ENCODE measurements at regions not wholly inside any gene's neighbourhood (a gene's known extent, or its start where the extent isn't known, plus 50 kb on each side); places are given as distances from the start of the nearest gene placed in this dataset.

DNA sequence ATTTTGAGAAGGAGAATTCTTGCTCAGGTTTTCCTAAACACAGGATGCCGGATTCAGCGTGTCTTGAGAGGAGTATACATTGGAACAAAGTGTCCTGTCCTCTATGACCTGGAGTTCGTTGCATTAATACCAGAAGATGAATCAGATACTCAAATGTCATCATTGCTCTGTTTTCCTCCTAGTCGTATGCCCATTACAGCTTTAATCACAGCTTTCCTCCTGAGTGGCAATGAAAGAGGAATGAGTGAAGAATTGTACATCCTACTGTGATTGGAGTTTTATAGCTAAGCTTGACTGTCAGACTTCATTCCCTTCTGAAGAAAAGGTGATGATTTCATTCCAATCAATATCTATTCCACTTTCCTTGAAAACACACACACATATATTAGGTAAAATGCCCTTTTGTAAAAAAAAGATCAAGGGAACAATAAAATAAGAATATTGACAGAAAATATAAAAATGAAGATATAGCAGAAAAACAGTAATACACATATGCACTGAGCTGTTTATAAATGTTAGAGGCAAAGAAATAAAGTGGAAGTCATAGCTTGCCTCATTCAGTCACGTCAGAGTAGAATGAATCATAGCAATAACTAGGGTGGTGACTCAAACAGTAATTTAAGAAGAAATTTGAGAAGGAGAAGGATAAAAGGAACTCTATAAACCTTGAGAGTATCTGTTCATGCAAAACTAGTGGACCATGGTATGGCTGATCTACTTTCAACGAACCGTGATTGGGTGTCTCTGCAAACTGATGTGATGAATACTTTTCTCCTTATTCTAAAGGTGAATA lies 501.5 kb downstream of the SUCLA2 start:
- ATAC-seq (no peak), DNase-seq (no peak)
- H3K9me3 ChIP-seq (ENCODE audit: control insufficient read depth, insufficient read depth, low read length) = no peaks in the 10 kb centered on the region
- Mint-ChIP-seq H3K4me1 (peaks cover 0 to 5% of the 10 kb centered on the region in 2 donors), H3K27me3 (ENCODE audit: low read depth in 2 of 2) (no peaks in the 10 kb centered on the region), H3K9me3 (peaks cover 0 to 7% of the 10 kb centered on the region in 2 donors), H3K36me3 (no peaks in the 10 kb centered on the region), H3K4me3 (no peak overlapping the region), H3K27ac (no peak overlapping the region)
- TF ChIP-seq, protein P1, sequence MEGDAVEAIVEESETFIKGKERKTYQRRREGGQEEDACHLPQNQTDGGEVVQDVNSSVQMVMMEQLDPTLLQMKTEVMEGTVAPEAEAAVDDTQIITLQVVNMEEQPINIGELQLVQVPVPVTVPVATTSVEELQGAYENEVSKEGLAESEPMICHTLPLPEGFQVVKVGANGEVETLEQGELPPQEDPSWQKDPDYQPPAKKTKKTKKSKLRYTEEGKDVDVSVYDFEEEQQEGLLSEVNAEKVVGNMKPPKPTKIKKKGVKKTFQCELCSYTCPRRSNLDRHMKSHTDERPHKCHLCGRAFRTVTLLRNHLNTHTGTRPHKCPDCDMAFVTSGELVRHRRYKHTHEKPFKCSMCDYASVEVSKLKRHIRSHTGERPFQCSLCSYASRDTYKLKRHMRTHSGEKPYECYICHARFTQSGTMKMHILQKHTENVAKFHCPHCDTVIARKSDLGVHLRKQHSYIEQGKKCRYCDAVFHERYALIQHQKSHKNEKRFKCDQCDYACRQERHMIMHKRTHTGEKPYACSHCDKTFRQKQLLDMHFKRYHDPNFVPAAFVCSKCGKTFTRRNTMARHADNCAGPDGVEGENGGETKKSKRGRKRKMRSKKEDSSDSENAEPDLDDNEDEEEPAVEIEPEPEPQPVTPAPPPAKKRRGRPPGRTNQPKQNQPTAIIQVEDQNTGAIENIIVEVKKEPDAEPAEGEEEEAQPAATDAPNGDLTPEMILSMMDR (IDR thresholded peaks at IDR 0.05) = no peak
- H3K4me1 ChIP-seq (ENCODE audit: control insufficient read depth, insufficient read depth, low read length) = no peaks in the 10 kb centered on the region
- 88% methylated on average over 6 of the region's 7 CpGs for WGBS (ENCODE audit: insufficient coverage)
- H3K36me3 ChIP-seq (ENCODE audit: control insufficient read depth, insufficient read depth, low read length) = no peaks in the 10 kb centered on the region
- intact Hi-C loops (cut with micrococcal nuclease) = no loop called here
- no peak overlapping the region for H3K4me3 ChIP-seq (ENCODE audit: low read length)
- no peak overlapping the region for H3K27ac ChIP-seq (ENCODE audit: low read length)
- H3K27me3 ChIP-seq (ENCODE audit: control insufficient read depth, insufficient read depth, low read length) = no peaks in the 10 kb centered on the region

DNA sequence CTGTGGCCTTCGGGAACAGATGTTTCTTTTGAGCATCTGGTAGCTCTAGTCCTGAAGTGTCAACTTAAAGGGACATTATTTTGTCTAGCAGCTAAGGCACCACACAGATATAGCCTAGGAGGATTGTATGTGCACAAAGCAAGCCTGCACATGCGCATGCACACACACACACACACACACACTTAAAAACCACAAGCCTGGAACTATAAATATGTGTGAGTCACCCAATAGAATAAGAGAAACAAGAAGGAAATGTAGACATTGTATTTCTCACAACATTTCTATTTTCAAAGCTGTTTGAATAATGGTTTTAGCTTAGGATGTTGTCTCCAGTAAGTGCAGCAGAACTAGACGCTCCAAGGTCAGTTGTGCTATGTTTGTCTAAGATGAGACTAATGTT lies 516.5 kb downstream of the SUCLA2 start:
- Mint-ChIP-seq H3K4me1 (no peaks in the 10 kb centered on the region), H3K4me3 (no peak overlapping the region), H3K36me3 (no peaks in the 10 kb centered on the region), H3K9me3 (no peaks in the 10 kb centered on the region), H3K27ac (no peak overlapping the region), H3K27me3 (ENCODE audit: low read depth in 2 of 2) (no peaks in the 10 kb centered on the region)
- no peak overlapping the region for H3K27ac ChIP-seq (ENCODE audit: low read length)
- H3K27me3 ChIP-seq (ENCODE audit: control insufficient read depth, insufficient read depth, low read length) = no peaks in the 10 kb centered on the region
- 68% methylated on average over 2 of the region's 3 CpGs for WGBS (ENCODE audit: insufficient coverage)
- intact Hi-C loops (cut with micrococcal nuclease) = no loop called here
- no peaks in the 10 kb centered on the region for H3K36me3 ChIP-seq (ENCODE audit: control insufficient read depth, insufficient read depth, low read length)
- TF ChIP-seq, protein P1 (IDR thresholded peaks at IDR 0.05) = no peak
- no peaks in the 10 kb centered on the region for H3K4me1 ChIP-seq (ENCODE audit: control insufficient read depth, insufficient read depth, low read length)
- no peaks in the 10 kb centered on the region for H3K9me3 ChIP-seq (ENCODE audit: control insufficient read depth, insufficient read depth, low read length)
- ATAC-seq (no peak), DNase-seq (no peak)
- H3K4me3 ChIP-seq (ENCODE audit: low read length) = no peak overlapping the region

DNA sequence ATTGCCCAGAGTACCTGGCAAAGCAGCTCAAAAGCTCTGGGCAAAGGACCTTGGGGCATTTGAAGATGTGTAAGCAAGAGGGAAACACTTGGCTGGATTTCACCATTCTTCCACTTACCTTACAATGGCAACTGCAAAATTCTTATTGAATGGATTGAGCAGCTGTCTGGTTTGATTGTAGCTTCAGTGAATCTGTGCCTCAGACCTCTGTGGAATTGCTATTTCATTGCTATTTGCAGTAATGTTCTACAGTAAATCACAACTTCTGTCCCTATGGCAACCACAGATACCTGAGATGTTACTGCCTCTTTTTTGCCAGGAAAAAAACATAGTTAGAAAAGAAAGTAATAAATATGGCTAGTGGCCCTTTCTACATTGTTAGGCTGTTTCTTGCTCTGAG lies 519.5 kb downstream of the SUCLA2 start:
- ATAC-seq = no peak
- Histone ChIP-seq H3K4me1 (ENCODE audit: control insufficient read depth, insufficient read depth, low read length) (no peaks in the 10 kb centered on the region), H3K9me3 (ENCODE audit: control insufficient read depth, insufficient read depth, low read length) (no peaks in the 10 kb centered on the region), H3K4me3 (ENCODE audit: low read length) (no peak overlapping the region), H3K27me3 (ENCODE audit: control insufficient read depth, insufficient read depth, low read length) (no peaks in the 10 kb centered on the region), H3K27ac (ENCODE audit: low read length) (no peak overlapping the region), H3K36me3 (ENCODE audit: control insufficient read depth, insufficient read depth, low read length) (no peaks in the 10 kb centered on the region)
- DNase-seq = no peak
- Mint-ChIP-seq H3K4me3 (no peak overlapping the region), H3K4me1 (no peaks in the 10 kb centered on the region), H3K27ac (no peak overlapping the region), H3K27me3 (ENCODE audit: low read depth in 2 of 2) (no peaks in the 10 kb centered on the region), H3K9me3 (peaks cover 0 to 3% of the 10 kb centered on the region in 2 donors), H3K36me3 (no peaks in the 10 kb centered on the region)
- TF ChIP-seq, protein P1 (IDR thresholded peaks at IDR 0.05) = no peak
- intact Hi-C loops (cut with micrococcal nuclease) = no loop called here

DNA sequence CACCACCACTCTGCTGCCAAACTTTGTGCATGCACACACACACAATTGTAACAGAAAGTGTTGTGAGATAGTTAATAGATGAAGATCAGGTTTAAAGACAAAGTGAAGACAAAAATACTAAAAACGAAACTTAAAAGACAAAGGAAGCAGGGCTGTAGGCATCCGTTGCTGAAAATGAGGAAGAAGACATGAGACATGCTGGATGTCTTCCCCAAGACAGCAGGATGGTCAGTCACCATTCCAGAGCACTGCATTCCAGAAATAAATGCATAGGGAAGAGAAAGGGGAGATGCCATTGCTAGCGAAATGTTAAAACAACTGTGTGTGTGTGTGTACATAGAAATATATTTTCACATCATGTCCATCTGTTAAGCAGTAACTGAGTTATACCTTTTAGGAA lies 520.1 kb downstream of the SUCLA2 start:
- Histone ChIP-seq H3K9me3 (ENCODE audit: control insufficient read depth, insufficient read depth, low read length) (no peaks in the 10 kb centered on the region), H3K27me3 (ENCODE audit: control insufficient read depth, insufficient read depth, low read length) (no peaks in the 10 kb centered on the region), H3K4me1 (ENCODE audit: control insufficient read depth, insufficient read depth, low read length) (no peaks in the 10 kb centered on the region), H3K27ac (ENCODE audit: low read length) (no peak overlapping the region), H3K4me3 (ENCODE audit: low read length) (no peak overlapping the region), H3K36me3 (ENCODE audit: control insufficient read depth, insufficient read depth, low read length) (no peaks in the 10 kb centered on the region)
- no peak for DNase-seq
- 7% methylated on average over 2 of the region's 3 CpGs for WGBS (ENCODE audit: insufficient coverage)
- Mint-ChIP-seq H3K27ac (no peak overlapping the region), H3K27me3 (ENCODE audit: low read depth in 2 of 2) (no peaks in the 10 kb centered on the region), H3K4me1 (no peaks in the 10 kb centered on the region), H3K9me3 (peaks cover 0 to 3% of the 10 kb centered on the region in 2 donors), H3K36me3 (no peaks in the 10 kb centered on the region), H3K4me3 (no peak overlapping the region)
- no peak for ATAC-seq
- intact Hi-C loops (cut with micrococcal nuclease) = no loop called here
- TF ChIP-seq, protein P1 (IDR thresholded peaks at IDR 0.05) = no peak
